HL-60 (cell line): ENCODE measurements at regions not wholly inside any gene's neighbourhood (a gene's known extent, or its start where the extent isn't known, plus 50 kb on each side); places are given as distances from the start of the nearest gene placed in this dataset.

Experiments used
- DNase-seq, 2 experiments: peaks; one replicate each; pipeline ENCODE4 v3.0.0-alpha.2; 2010 to 2020; ENCODE audit warnings: low read depth in 1 of 2, low spot score in 1 of 2
- H3K27ac ChIP-seq: fragments of 250-450 bp; sonication (Bioruptor Pico); replicated peaks from 2 replicates; pipeline ENCODE4 v1.5.1; 2020; ENCODE audit warnings: mild to moderate bottlenecking, moderate library complexity
- H3K27me3 ChIP-seq: fragments of 250-450 bp; sonication (Bioruptor Pico); 2 replicates; pipeline ENCODE4 v1.5.1; 2021; ENCODE audit warnings: mild to moderate bottlenecking, moderate library complexity; ENCODE audit not compliant: insufficient read depth, poor library complexity, severe bottlenecking
- H3K4me3 ChIP-seq: replicated peaks from 2 replicates; pipeline ENCODE4 v1.5.1; 2011; ENCODE audit warnings: mild to moderate bottlenecking, control low read depth, low read length; ENCODE audit not compliant: insufficient read depth
- CTCF ChIP-seq: IDR thresholded peaks from one replicate; pipeline ENCODE4 v1.5.1; 2011; ENCODE audit warnings: low read length, control low read depth, inconsistent platforms; ENCODE audit not compliant: insufficient read depth
- GABPA ChIP-seq: IDR thresholded peaks from 2 replicates; pipeline ENCODE4 v1.6.1; 2012; ENCODE audit warnings: low read depth
- POLR2AphosphoS5 ChIP-seq: IDR thresholded peaks from 2 replicates; pipeline ENCODE4 v1.6.1; 2012; ENCODE audit warnings: low read depth
- SPI1 ChIP-seq: IDR thresholded peaks from 2 replicates; pipeline ENCODE4 v1.6.1; 2012; ENCODE audit warnings: low read depth, mild to moderate bottlenecking, borderline replicate concordance
- TF ChIP-seq, protein P1 (sequence below): IDR thresholded peaks from 2 replicates; pipeline ENCODE4 v1.6.1; 2012; ENCODE audit warnings: low read depth; ENCODE audit not compliant: insufficient replicate concordance

GRCh38 chr4:22045051-22045630 is 96.6 kb upstream of the KCNIP4 start:
- no peaks in the 10 kb centered on the region for H3K27me3 ChIP-seq
- H3K27ac ChIP-seq, result no peak overlapping the region
- no peak overlapping the region for H3K4me3 ChIP-seq
- TF ChIP-seq POLR2AphosphoS5 (no peak), SPI1 (no peak), GABPA (no peak), CTCF (no peak)
- TF ChIP-seq, protein P1, sequence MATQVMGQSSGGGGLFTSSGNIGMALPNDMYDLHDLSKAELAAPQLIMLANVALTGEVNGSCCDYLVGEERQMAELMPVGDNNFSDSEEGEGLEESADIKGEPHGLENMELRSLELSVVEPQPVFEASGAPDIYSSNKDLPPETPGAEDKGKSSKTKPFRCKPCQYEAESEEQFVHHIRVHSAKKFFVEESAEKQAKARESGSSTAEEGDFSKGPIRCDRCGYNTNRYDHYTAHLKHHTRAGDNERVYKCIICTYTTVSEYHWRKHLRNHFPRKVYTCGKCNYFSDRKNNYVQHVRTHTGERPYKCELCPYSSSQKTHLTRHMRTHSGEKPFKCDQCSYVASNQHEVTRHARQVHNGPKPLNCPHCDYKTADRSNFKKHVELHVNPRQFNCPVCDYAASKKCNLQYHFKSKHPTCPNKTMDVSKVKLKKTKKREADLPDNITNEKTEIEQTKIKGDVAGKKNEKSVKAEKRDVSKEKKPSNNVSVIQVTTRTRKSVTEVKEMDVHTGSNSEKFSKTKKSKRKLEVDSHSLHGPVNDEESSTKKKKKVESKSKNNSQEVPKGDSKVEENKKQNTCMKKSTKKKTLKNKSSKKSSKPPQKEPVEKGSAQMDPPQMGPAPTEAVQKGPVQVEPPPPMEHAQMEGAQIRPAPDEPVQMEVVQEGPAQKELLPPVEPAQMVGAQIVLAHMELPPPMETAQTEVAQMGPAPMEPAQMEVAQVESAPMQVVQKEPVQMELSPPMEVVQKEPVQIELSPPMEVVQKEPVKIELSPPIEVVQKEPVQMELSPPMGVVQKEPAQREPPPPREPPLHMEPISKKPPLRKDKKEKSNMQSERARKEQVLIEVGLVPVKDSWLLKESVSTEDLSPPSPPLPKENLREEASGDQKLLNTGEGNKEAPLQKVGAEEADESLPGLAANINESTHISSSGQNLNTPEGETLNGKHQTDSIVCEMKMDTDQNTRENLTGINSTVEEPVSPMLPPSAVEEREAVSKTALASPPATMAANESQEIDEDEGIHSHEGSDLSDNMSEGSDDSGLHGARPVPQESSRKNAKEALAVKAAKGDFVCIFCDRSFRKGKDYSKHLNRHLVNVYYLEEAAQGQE, result no peak
- DNase-seq, result no peak

- no peaks in the 10 kb centered on the region for H3K27me3 ChIP-seq
- TF ChIP-seq GABPA (no peak), POLR2AphosphoS5 (no peak), SPI1 (no peak), CTCF (no peak)
- TF ChIP-seq, protein P1, result no peak
- no peak overlapping the region for H3K27ac ChIP-seq
- no peak overlapping the region for H3K4me3 ChIP-seq
- DNase-seq, result no peak
Observed at GRCh38 chr4:22031423-22031822, 82.9 kb upstream of the KCNIP4 start.

DNA sequence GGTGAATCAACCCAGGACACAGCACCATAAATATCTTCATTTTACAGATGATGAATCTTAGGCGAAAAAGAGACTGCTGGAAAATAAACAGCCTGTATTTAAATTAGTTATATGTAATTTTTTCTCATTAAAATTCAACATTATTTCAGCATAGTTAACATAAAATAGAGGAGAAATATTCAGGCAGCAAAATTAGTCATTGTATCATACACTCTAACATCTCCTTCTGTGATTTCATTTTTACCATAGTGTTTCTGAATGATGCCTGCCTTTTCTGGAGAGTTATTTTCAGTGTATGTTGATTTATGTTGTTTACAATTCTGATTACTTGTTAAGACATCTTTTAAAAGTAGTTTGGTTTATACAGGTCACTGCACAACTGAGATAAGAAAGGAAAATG is 82.3 kb upstream of the KCNIP4 start:
- no peak overlapping the region for H3K27ac ChIP-seq
- H3K4me3 ChIP-seq, result no peak overlapping the region
- TF ChIP-seq, protein P1, result no peak
- no peak for TF ChIP-seq GABPA
- TF ChIP-seq CTCF, result no peak
- no peak for TF ChIP-seq SPI1
- TF ChIP-seq POLR2AphosphoS5, result no peak
- no peaks in the 10 kb centered on the region for H3K27me3 ChIP-seq
- no peak for DNase-seq
